Chondrocyte (in vitro differentiated cells): ENCODE measurements at regions not wholly inside any gene's neighbourhood (a gene's known extent, or its start where the extent isn't known, plus 50 kb on each side); places are given as distances from the start of the nearest gene placed in this dataset.

Experiments used
- DNase-seq: peaks from one replicate; pipeline ENCODE4 v3.0.0; 2021; ENCODE audit warnings: mixed read lengths, low spot score
- H3K27ac Mint-ChIP-seq: one replicate; pipeline ENCODE4 v1.8.0; 2021; ENCODE audit warnings: mild to moderate bottlenecking, moderate library complexity, mixed read lengths; ENCODE audit not compliant: unreplicated experiment
- H3K27me3 Mint-ChIP-seq: 2 replicates; pipeline ENCODE4 v1.8.0; 2021; ENCODE audit warnings: low read depth, mixed read lengths
- H3K36me3 Mint-ChIP-seq: 2 replicates; pipeline ENCODE4 v1.8.0; 2021; ENCODE audit warnings: low read depth, mixed read lengths
- H3K4me1 Mint-ChIP-seq: 2 replicates; pipeline ENCODE4 v1.8.0; 2021; ENCODE audit warnings: low read depth, mild to moderate bottlenecking, mixed read lengths
- H3K4me3 Mint-ChIP-seq: one replicate; pipeline ENCODE4 v1.8.0; 2021; ENCODE audit warnings: mild to moderate bottlenecking, moderate library complexity, mixed read lengths; ENCODE audit not compliant: unreplicated experiment
- H3K9me3 Mint-ChIP-seq: 2 replicates; pipeline ENCODE4 v1.8.0; 2021; ENCODE audit warnings: low read depth, mixed read lengths
- CTCF ChIP-seq: fragments of 200-600 bp; sonication (generic); IDR thresholded peaks from 2 replicates; pipeline ENCODE4 v1.5.0; 2021; ENCODE audit warnings: antibody characterized with exemption, mild to moderate bottlenecking, moderate library complexity

GRCh38 chr2:163247156-163247846 lies 408.7 kb upstream of the KCNH7 start:
- no peak overlapping the region for H3K27ac Mint-ChIP-seq
- no peaks in the 10 kb centered on the region for H3K27me3 Mint-ChIP-seq
- no peak overlapping the region for H3K4me3 Mint-ChIP-seq
- H3K36me3 Mint-ChIP-seq: no peaks in the 10 kb centered on the region
- peaks cover 8% of the 10 kb centered on the region for H3K9me3 Mint-ChIP-seq
- TF ChIP-seq CTCF: no peak
- H3K4me1 Mint-ChIP-seq: peaks cover 24% of the 10 kb centered on the region
- no peak for DNase-seq

- peaks cover 24% of the 10 kb centered on the region for H3K4me1 Mint-ChIP-seq
- H3K4me3 Mint-ChIP-seq: no peak overlapping the region
- no peak for DNase-seq
- no peak for TF ChIP-seq CTCF
- H3K36me3 Mint-ChIP-seq: no peaks in the 10 kb centered on the region
- no peak overlapping the region for H3K27ac Mint-ChIP-seq
- H3K9me3 Mint-ChIP-seq: peaks cover 6% of the 10 kb centered on the region
- H3K27me3 Mint-ChIP-seq: no peaks in the 10 kb centered on the region
These were observed 407.6 kb upstream of the KCNH7 start for GRCh38 chr2:163246135-163246534.

GRCh38 chr2:163236553-163236952 lies 398.0 kb upstream of the KCNH7 start:
- Mint-ChIP-seq H3K27me3 (no peaks in the 10 kb centered on the region), H3K4me3 (no peak overlapping the region), H3K9me3 (peaks cover 45% of the 10 kb centered on the region), H3K27ac (no peak overlapping the region), H3K36me3 (peaks cover 7% of the 10 kb centered on the region), H3K4me1 (no peaks in the 10 kb centered on the region)
- DNase-seq: no peak
- no peak for TF ChIP-seq CTCF

- Mint-ChIP-seq H3K27ac (no peak overlapping the region), H3K36me3 (no peaks in the 10 kb centered on the region)
These were observed 393.1 kb upstream of the KCNH7 start for GRCh38 chr2:163231666-163232065.

GRCh38 chr2:163213661-163214081 lies 375.1 kb upstream of the KCNH7 start:
- no peaks in the 10 kb centered on the region for H3K27me3 Mint-ChIP-seq
- H3K4me3 Mint-ChIP-seq: no peak overlapping the region
- TF ChIP-seq CTCF: no peak
- peaks cover 7% of the 10 kb centered on the region for H3K4me1 Mint-ChIP-seq
- H3K9me3 Mint-ChIP-seq: peaks cover 6% of the 10 kb centered on the region
- H3K36me3 Mint-ChIP-seq: no peaks in the 10 kb centered on the region
- no peak overlapping the region for H3K27ac Mint-ChIP-seq
- DNase-seq: no peak

More at GRCh38 chr2:163231666-163232065, 393.1 kb upstream of the KCNH7 start:
- TF ChIP-seq CTCF: no peak
- no peak overlapping the region for H3K4me3 Mint-ChIP-seq
- no peak for DNase-seq
- H3K27me3 Mint-ChIP-seq: no peaks in the 10 kb centered on the region
- no peaks in the 10 kb centered on the region for H3K4me1 Mint-ChIP-seq
- peaks cover 17% of the 10 kb centered on the region for H3K9me3 Mint-ChIP-seq
